ENCODE measurements at regions not wholly inside any gene's neighbourhood (a gene's known extent, or its start where the extent isn't known, plus 50 kb on each side); places are given as distances from the start of the nearest gene placed in this dataset.

DNA sequence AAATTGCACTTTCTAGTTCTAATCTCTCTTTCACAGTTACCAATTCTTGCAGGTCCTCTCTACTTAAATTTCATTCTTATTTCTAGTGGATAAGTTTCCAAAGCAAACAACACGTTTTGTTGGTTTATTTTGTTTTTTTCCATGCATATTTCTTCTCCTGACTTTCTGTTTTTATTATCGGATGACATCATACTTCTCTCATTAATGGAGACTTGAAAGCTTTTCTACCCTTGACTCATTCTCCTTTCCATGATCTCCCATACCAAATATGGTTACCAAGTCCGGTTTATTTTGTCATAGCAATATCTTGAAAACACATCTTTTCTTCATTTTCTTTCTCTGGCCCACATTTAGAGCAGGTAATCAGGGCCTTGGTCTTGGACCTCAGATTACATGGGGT is 796.5 kb downstream of the GALC start:
- no peaks in the 10 kb centered on the region for H3K36me3 ChIP-seq (replicated peaks; ENCODE audit: insufficient read depth, low read depth)
- no peaks in the 10 kb centered on the region for H3K4me1 ChIP-seq (ENCODE audit: insufficient read depth)
- H3K9me3 ChIP-seq (ENCODE audit: low read depth): no peaks in the 10 kb centered on the region
- H3K9me2 ChIP-seq (replicated peaks; ENCODE audit: insufficient read depth): no peaks in the 10 kb centered on the region
- H3K4me2 ChIP-seq: no peak overlapping the region
- no peaks in the 10 kb centered on the region for H3K27me3 ChIP-seq
- no peaks in the 10 kb centered on the region for H4K20me1 ChIP-seq (ENCODE audit: insufficient read depth, poor library complexity, severe bottlenecking)
- TF ChIP-seq EZH2phosphoT487 (IDR thresholded peaks at IDR 0.05; ENCODE audit: low read depth, severe bottlenecking, unreplicated experiment) (no peak), EZH2 (IDR thresholded peaks at IDR 0.05; ENCODE audit: borderline replicate concordance) (no peak)
- TF ChIP-seq, protein P1, sequence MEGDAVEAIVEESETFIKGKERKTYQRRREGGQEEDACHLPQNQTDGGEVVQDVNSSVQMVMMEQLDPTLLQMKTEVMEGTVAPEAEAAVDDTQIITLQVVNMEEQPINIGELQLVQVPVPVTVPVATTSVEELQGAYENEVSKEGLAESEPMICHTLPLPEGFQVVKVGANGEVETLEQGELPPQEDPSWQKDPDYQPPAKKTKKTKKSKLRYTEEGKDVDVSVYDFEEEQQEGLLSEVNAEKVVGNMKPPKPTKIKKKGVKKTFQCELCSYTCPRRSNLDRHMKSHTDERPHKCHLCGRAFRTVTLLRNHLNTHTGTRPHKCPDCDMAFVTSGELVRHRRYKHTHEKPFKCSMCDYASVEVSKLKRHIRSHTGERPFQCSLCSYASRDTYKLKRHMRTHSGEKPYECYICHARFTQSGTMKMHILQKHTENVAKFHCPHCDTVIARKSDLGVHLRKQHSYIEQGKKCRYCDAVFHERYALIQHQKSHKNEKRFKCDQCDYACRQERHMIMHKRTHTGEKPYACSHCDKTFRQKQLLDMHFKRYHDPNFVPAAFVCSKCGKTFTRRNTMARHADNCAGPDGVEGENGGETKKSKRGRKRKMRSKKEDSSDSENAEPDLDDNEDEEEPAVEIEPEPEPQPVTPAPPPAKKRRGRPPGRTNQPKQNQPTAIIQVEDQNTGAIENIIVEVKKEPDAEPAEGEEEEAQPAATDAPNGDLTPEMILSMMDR (IDR thresholded peaks at IDR 0.05; ENCODE audit: poor library complexity): no peak
- 80% methylated on average over 3 of the region's 3 CpGs for WGBS (ENCODE audit: low lambda C conversion rate, missing lambda C conversion rate)
- no peak overlapping the region for H2AFZ ChIP-seq
- DNase-seq (ENCODE audit: low spot score): no peak
- H3K27ac ChIP-seq: no peak overlapping the region
- H3K79me2 ChIP-seq: no peaks in the 10 kb centered on the region
- no peak overlapping the region for H3K4me3 ChIP-seq

DNA sequence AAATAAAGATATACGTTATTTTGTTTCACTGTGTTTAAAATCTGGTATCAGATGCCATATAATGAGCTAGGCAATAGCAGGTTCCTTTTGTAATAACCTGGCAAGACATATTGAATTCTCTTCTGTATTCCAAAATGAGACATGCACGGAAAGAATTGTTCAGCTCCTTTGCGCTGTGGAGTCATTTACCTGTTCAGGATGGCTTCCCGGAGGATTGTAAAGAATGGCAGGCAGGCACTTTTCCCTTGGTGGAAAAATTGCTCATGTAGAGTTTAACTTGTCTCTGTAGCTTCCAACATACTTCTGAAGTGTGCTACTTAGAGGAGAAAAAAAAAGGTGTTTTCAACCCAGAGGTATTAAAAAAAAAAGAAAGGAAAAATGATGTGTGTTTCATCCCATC is 805.2 kb downstream of the GALC start:
- no peaks in the 10 kb centered on the region for H3K9me3 ChIP-seq (ENCODE audit: low read depth)
- no peaks in the 10 kb centered on the region for H3K36me3 ChIP-seq (replicated peaks; ENCODE audit: insufficient read depth, low read depth)
- peaks cover 10% of the 10 kb centered on the region for H3K4me1 ChIP-seq (ENCODE audit: insufficient read depth)
- no peaks in the 10 kb centered on the region for H3K9me2 ChIP-seq (replicated peaks; ENCODE audit: insufficient read depth)
- no peaks in the 10 kb centered on the region for H3K79me2 ChIP-seq
- no peak overlapping the region for H3K4me3 ChIP-seq
- WGBS (ENCODE audit: low lambda C conversion rate, missing lambda C conversion rate): 88% methylated on average over 4 of the region's 4 CpGs
- no peaks in the 10 kb centered on the region for H4K20me1 ChIP-seq (ENCODE audit: insufficient read depth, poor library complexity, severe bottlenecking)
- H3K27ac ChIP-seq: no peak overlapping the region
- TF ChIP-seq EZH2 (IDR thresholded peaks at IDR 0.05; ENCODE audit: borderline replicate concordance) (no peak), EZH2phosphoT487 (IDR thresholded peaks at IDR 0.05; ENCODE audit: low read depth, severe bottlenecking, unreplicated experiment) (no peak)
- TF ChIP-seq, protein P1 (IDR thresholded peaks at IDR 0.05; ENCODE audit: poor library complexity): no peak
- no peak overlapping the region for H2AFZ ChIP-seq
- DNase-seq (ENCODE audit: low spot score): no peak
- no peaks in the 10 kb centered on the region for H3K27me3 ChIP-seq
- no peak overlapping the region for H3K4me2 ChIP-seq

DNA sequence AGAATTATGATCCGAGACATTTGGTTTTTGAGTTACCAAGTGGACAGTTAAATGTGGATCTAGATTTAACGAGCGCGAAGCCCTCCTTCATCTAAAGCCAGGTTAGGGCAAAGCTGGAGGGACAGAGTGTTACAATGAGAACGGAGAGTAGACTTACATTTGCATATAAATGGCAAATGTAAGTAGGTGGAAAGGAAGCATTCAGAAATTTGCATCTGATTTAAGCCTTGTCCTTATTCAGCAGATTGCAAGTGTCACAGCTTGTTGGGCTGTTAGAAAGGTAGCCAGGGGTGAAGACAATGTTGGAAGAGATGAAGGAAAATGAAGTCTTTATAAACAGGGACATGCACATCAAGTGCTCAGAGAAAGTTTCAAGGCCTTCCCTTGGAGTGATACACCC is 806.2 kb downstream of the GALC start:
- Histone ChIP-seq H3K4me2 (no peak overlapping the region), H2AFZ (no peak overlapping the region)
- 67% methylated on average over 5 of the region's 5 CpGs for WGBS (ENCODE audit: low lambda C conversion rate, missing lambda C conversion rate)

More for the DNA sequence above, 806.2 kb downstream of the GALC start:
- no peaks in the 10 kb centered on the region for H3K9me2 ChIP-seq (replicated peaks; ENCODE audit: insufficient read depth)
- H3K27me3 ChIP-seq: no peaks in the 10 kb centered on the region
- no peak for DNase-seq (ENCODE audit: low spot score)
- no peaks in the 10 kb centered on the region for H3K36me3 ChIP-seq (replicated peaks; ENCODE audit: insufficient read depth, low read depth)
- TF ChIP-seq, protein P1 (IDR thresholded peaks at IDR 0.05; ENCODE audit: poor library complexity): no peak
- TF ChIP-seq EZH2 (IDR thresholded peaks at IDR 0.05; ENCODE audit: borderline replicate concordance): no peak
- TF ChIP-seq EZH2phosphoT487 (IDR thresholded peaks at IDR 0.05; ENCODE audit: low read depth, severe bottlenecking, unreplicated experiment): no peak
- H3K4me1 ChIP-seq (ENCODE audit: insufficient read depth): peaks cover 10% of the 10 kb centered on the region
- no peak overlapping the region for H3K27ac ChIP-seq
- H3K9me3 ChIP-seq (ENCODE audit: low read depth): no peaks in the 10 kb centered on the region
- H3K4me3 ChIP-seq: no peak overlapping the region
- H4K20me1 ChIP-seq (ENCODE audit: insufficient read depth, poor library complexity, severe bottlenecking): no peaks in the 10 kb centered on the region
- no peaks in the 10 kb centered on the region for H3K79me2 ChIP-seq

Data from hepatocyte (in vitro differentiated cells).